ENCODE measurements at regions not wholly inside any gene's neighbourhood (a gene's known extent, or its start where the extent isn't known, plus 50 kb on each side); places are given as distances from the start of the nearest gene placed in this dataset.

DNA sequence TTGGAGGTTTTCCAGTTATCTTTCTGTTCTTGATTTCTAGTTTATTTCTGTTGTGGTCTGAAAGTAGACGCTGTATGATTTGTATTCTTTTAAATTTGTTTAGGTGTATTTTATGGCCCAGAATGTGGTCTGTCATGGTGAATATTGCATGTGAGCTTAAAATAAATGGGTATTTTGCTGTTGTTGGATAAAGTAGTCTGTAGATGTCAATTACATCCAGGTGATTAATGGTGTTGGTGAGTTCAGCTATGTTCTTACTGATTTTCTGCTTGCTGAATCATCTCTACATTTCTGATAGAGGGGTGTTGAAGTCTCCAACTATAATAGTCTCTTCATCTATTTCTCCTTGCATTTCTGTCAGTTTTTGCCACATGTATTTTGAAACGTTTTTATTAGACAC lies 383.3 kb upstream of the SGO1 start:
- TF ChIP-seq, protein P1, sequence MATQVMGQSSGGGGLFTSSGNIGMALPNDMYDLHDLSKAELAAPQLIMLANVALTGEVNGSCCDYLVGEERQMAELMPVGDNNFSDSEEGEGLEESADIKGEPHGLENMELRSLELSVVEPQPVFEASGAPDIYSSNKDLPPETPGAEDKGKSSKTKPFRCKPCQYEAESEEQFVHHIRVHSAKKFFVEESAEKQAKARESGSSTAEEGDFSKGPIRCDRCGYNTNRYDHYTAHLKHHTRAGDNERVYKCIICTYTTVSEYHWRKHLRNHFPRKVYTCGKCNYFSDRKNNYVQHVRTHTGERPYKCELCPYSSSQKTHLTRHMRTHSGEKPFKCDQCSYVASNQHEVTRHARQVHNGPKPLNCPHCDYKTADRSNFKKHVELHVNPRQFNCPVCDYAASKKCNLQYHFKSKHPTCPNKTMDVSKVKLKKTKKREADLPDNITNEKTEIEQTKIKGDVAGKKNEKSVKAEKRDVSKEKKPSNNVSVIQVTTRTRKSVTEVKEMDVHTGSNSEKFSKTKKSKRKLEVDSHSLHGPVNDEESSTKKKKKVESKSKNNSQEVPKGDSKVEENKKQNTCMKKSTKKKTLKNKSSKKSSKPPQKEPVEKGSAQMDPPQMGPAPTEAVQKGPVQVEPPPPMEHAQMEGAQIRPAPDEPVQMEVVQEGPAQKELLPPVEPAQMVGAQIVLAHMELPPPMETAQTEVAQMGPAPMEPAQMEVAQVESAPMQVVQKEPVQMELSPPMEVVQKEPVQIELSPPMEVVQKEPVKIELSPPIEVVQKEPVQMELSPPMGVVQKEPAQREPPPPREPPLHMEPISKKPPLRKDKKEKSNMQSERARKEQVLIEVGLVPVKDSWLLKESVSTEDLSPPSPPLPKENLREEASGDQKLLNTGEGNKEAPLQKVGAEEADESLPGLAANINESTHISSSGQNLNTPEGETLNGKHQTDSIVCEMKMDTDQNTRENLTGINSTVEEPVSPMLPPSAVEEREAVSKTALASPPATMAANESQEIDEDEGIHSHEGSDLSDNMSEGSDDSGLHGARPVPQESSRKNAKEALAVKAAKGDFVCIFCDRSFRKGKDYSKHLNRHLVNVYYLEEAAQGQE (IDR thresholded peaks at IDR 0.05; ENCODE audit: low read depth): no peak
- TF ChIP-seq SIN3A (IDR thresholded peaks at IDR 0.05; ENCODE audit: low read depth): no peak
- Histone ChIP-seq H3K9me2 (ENCODE audit: insufficient read depth) (no peaks in the 10 kb centered on the region), H3K4me2 (ENCODE audit: low read length) (no peak overlapping the region), H3K4me3 (replicated peaks in 1 of 2; ENCODE audit: low read depth in 1 of 2, low read length in 2 of 2) (no peak overlapping the region), H3K27me3 (ENCODE audit: insufficient read depth, low read length) (no peaks in the 10 kb centered on the region), H2AFZ (ENCODE audit: low read depth, low read length, poor library complexity, severe bottlenecking) (no peak overlapping the region), H3K27ac (ENCODE audit: low read depth, low read length) (no peak overlapping the region), H4K20me1 (ENCODE audit: insufficient read depth) (no peaks in the 10 kb centered on the region), H3K9ac (ENCODE audit: low read length) (no peak overlapping the region), H3K4me1 (ENCODE audit: control insufficient read depth in 1 of 2, insufficient read depth in 2 of 2, low read length in 2 of 2) (no peaks in the 10 kb centered on the region), H3K36me3 (ENCODE audit: control insufficient read depth in 1 of 2, insufficient read depth in 2 of 2, low read length in 2 of 2) (no peaks in the 10 kb centered on the region), H3K9me3 (ENCODE audit: control insufficient read depth in 1 of 2, insufficient read depth in 1 of 2, low read depth in 1 of 2, low read length in 2 of 2) (peaks cover 0 to 6% of the 10 kb centered on the region in 2 experiments; a peak in 2 of 4 replicates), H3K79me2 (ENCODE audit: insufficient read depth, low read length) (no peaks in the 10 kb centered on the region)
- intact Hi-C loops (cut with micrococcal nuclease): no loop called here
- ATAC-seq (no peak), DNase-seq (ENCODE audit: low read depth, low spot score) (no peak)
- no TSS peak for BruUV-seq (replicated peaks)
- CTCF ChIA-PET: no interaction called here
- RAD21 ChIA-PET (ENCODE audit: low non-redundant PET in 1 of 2, low total read pairs in 2 of 2, uncharacterized antibody in 2 of 2, unreplicated experiment in 2 of 2): no interaction called here
- POLR2A ChIA-PET: no interaction called here

DNA sequence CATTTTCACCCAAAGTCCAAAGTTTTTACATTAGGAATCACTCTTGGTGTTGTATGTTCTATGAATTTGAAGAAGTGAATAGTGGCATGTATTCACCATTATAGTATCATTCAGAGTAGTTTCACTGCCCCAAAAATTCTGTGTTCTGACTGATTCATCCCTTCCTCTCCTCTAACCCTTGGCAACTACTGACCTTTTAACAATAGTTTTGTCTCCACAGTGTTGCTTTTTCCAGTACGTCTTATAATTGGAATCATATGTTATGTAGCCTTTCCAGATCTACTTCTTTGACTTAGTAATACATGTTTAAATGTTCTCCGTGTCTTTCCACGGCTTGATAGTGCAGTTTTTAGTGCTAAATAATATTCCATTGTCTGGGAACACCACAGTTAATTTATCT lies 379.0 kb upstream of the SGO1 start:
- no peaks in the 10 kb centered on the region for H4K20me1 ChIP-seq (ENCODE audit: insufficient read depth)
- no peaks in the 10 kb centered on the region for H3K27me3 ChIP-seq (ENCODE audit: insufficient read depth, low read length)
- no peaks in the 10 kb centered on the region for H3K79me2 ChIP-seq (ENCODE audit: insufficient read depth, low read length)
- H3K36me3 ChIP-seq (ENCODE audit: control insufficient read depth in 1 of 2, insufficient read depth in 2 of 2, low read length in 2 of 2): no peaks in the 10 kb centered on the region
- DNase-seq (ENCODE audit: low read depth, low spot score) (no peak), ATAC-seq (no peak)
- ChIA-PET POLR2A (no interaction called here), CTCF (no interaction called here), RAD21 (ENCODE audit: low non-redundant PET in 1 of 2, low total read pairs in 2 of 2, uncharacterized antibody in 2 of 2, unreplicated experiment in 2 of 2) (no interaction called here)
- H3K9me2 ChIP-seq (ENCODE audit: insufficient read depth): no peaks in the 10 kb centered on the region
- H3K27ac ChIP-seq (ENCODE audit: low read depth, low read length): no peak overlapping the region
- intact Hi-C loops (cut with micrococcal nuclease): no loop called here
- H3K4me1 ChIP-seq (ENCODE audit: control insufficient read depth in 1 of 2, insufficient read depth in 2 of 2, low read length in 2 of 2): no peaks in the 10 kb centered on the region
- BruUV-seq (replicated peaks): no TSS peak
- H3K9ac ChIP-seq (ENCODE audit: low read length): no peak overlapping the region
- H2AFZ ChIP-seq (ENCODE audit: low read depth, low read length, poor library complexity, severe bottlenecking): no peak overlapping the region
- no peak overlapping the region for H3K4me2 ChIP-seq (ENCODE audit: low read length)
- peaks cover 0 to 6% of the 10 kb centered on the region in 2 experiments; a peak in 2 of 4 replicates for H3K9me3 ChIP-seq (ENCODE audit: control insufficient read depth in 1 of 2, insufficient read depth in 1 of 2, low read depth in 1 of 2, low read length in 2 of 2)
- no peak overlapping the region for H3K4me3 ChIP-seq (replicated peaks in 1 of 2; ENCODE audit: low read depth in 1 of 2, low read length in 2 of 2)
- TF ChIP-seq EZH2 (IDR thresholded peaks at IDR 0.05) (no peak), POLR2A (IDR thresholded peaks at IDR 0.05; ENCODE audit: borderline replicate concordance, extremely low read depth, insufficient read depth, insufficient read length) (no peak), SP1 (IDR thresholded peaks at IDR 0.05; ENCODE audit: low read depth) (no peak), FOSL1 (IDR thresholded peaks at IDR 0.05; ENCODE audit: low read depth) (no peak), POLR2AphosphoS5 (IDR thresholded peaks at IDR 0.05; ENCODE audit: low read depth, low read length) (no peak), EZH2phosphoT487 (IDR thresholded peaks at IDR 0.05; ENCODE audit: borderline replicate concordance) (no peak), ZFX (IDR thresholded peaks at IDR 0.05) (no peak), YY1 (IDR thresholded peaks at IDR 0.05; ENCODE audit: extremely low read depth, insufficient replicate concordance, low read depth, low read length) (no peak), CEBPB (IDR thresholded peaks at IDR 0.05; ENCODE audit: low read depth) (no peak), ELF1 (IDR thresholded peaks at IDR 0.05; ENCODE audit: borderline replicate concordance, low read depth) (no peak), JUND (IDR thresholded peaks at IDR 0.05) (no peak)
- TF ChIP-seq, protein P2, sequence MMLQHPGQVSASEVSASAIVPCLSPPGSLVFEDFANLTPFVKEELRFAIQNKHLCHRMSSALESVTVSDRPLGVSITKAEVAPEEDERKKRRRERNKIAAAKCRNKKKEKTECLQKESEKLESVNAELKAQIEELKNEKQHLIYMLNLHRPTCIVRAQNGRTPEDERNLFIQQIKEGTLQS (IDR thresholded peaks at IDR 0.05): no peak
- TF ChIP-seq, protein P3, sequence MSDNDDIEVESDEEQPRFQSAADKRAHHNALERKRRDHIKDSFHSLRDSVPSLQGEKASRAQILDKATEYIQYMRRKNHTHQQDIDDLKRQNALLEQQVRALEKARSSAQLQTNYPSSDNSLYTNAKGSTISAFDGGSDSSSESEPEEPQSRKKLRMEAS (IDR thresholded peaks at IDR 0.05): no peak
- TF ChIP-seq, protein P4, sequence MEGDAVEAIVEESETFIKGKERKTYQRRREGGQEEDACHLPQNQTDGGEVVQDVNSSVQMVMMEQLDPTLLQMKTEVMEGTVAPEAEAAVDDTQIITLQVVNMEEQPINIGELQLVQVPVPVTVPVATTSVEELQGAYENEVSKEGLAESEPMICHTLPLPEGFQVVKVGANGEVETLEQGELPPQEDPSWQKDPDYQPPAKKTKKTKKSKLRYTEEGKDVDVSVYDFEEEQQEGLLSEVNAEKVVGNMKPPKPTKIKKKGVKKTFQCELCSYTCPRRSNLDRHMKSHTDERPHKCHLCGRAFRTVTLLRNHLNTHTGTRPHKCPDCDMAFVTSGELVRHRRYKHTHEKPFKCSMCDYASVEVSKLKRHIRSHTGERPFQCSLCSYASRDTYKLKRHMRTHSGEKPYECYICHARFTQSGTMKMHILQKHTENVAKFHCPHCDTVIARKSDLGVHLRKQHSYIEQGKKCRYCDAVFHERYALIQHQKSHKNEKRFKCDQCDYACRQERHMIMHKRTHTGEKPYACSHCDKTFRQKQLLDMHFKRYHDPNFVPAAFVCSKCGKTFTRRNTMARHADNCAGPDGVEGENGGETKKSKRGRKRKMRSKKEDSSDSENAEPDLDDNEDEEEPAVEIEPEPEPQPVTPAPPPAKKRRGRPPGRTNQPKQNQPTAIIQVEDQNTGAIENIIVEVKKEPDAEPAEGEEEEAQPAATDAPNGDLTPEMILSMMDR (IDR thresholded peaks at IDR 0.05 in 2 of 3, conservative IDR thresholded peaks at IDR 0.05 in 1 of 3; ENCODE audit: borderline replicate concordance in 1 of 3, insufficient read depth in 1 of 3, low read depth in 2 of 3, low read length in 2 of 3): no peak

Data from HCT116 (cell line).